Mesenteric fat pad (tissue), 1 donor: ENCODE measurements at regions not wholly inside any gene's neighbourhood (a gene's known extent, or its start where the extent isn't known, plus 50 kb on each side); places are given as distances from the start of the nearest gene placed in this dataset.
"Not testable (repeated sequence)": the region's sequence is repeated elsewhere in the genome, so short reads cannot be mapped to it uniquely, and the experiment has no call there.

ENCODE experiments used
- DNase-seq: peaks from one replicate; pipeline ENCODE4 v3.0.0-alpha.2; 2020; ENCODE audit warnings: low spot score
- donor health status: DM: yes; HTN: yes; CAD: no.

- DNase-seq: not testable (repeated sequence)
These were observed 232.1 kb upstream of the IL12A start for GRCh38 chr3:159756279-159757207.

GRCh38 chr3:159757341-159758060 is 231.1 kb upstream of the IL12A start:
- no peak for DNase-seq

DNA sequence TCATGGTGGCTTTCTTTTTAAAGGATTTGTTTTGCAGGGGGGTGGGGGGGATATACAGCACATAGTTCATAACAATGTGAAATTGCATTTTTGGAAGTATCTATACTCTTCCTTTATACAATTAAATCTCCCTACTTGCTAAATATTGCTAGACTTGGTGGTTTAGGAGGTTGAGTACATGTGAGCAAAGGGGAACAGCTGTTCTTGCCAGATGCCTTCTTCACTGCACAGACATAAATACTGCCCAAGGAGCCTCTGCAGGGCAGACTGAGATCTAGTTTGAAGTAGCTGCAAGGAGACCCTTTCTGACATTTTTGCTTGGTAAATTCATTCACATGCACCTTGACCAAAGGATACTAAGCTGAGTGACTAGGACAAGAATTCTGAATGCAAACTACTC is 228.6 kb upstream of the IL12A start:
- DNase-seq: no peak

DNA sequence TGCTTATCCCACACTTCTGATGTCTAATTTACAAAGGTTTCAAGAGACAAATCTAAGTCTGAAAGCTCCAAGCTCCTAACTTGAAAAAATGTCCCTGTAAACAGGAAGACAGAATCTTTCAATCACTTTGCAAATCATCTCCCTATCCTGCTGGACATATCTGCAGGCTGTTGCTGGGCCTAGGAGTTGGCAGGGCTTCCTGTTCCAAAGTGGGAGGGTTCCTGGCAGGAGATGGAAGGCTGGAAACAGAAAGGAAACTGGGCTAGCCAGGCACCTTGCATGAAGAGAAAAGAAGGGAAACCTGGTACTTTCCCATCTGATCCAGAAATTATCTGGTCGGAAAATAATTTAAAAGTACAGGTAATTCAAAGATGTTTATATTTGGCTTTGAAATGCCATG is 227.3 kb upstream of the IL12A start:
- no peak for DNase-seq

GRCh38 chr3:159761848-159762635 is 226.6 kb upstream of the IL12A start:
- no peak for DNase-seq

DNA sequence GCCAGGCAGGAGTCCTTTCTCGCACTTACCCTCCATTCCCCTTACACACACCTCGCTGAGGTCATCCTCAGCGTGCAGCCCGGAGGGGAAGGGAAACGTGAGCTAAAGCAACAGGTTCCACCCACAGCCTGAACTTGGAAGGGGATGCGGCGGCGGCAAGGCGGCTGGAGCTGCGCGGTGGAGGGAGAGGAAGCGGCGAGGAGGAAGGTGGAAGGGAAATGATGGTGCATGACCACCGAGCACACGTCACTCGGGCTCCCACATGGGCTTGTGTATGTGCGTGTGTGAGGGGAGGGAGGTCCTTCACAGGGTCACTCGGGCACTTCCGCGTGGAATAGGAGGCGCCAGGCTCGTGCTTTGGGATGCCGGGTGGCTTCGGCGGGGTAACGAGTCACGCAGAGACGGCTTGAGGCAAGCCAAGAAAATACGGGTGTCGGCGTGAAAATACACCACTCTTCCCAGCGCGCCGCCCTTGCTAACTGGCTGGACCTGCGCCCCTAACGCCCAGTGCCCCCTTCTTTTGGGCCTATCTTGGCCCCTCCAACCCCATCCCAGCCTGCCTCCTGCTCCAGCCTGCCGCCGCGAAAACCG is 225.5 kb upstream of the IL12A start:
- peak; percentile 91 for DNase-seq

GRCh38 chr3:159763602-159764489 is 224.8 kb upstream of the IL12A start:
- DNase-seq: no peak

DNA sequence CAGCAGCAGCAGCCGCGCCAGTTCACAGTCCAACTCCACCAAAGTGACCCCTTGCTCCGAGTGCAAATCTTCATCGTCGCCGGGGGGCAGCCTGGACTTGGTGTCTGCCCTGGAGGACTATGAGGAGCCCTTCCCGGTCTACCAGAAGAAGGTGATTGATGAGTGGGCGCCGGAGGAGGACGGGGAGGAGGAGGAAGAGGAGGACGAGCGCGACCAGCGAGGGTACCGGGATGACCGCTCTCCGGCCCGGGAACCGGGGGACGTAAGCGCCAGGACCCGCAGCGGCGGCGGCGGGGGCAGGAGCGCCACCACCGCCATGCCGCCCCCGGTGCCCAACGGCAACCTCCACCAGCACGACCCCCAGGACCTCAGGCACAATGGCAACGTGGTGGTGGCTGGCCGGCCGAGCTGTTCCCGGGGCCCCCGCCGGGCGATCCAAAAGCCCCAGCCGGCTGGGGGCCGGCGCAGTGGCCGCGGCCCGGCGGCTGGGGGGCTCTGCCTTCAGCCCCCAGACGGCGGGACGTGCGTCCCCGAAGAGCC is 224.1 kb upstream of the IL12A start:
- DNase-seq: no peak

- peak; percentile 91 for DNase-seq
These were observed 223.4 kb upstream of the IL12A start for GRCh38 chr3:159765030-159765859.

GRCh38 chr3:159765860-159766294 is 222.8 kb upstream of the IL12A start:
- no peak for DNase-seq

DNA sequence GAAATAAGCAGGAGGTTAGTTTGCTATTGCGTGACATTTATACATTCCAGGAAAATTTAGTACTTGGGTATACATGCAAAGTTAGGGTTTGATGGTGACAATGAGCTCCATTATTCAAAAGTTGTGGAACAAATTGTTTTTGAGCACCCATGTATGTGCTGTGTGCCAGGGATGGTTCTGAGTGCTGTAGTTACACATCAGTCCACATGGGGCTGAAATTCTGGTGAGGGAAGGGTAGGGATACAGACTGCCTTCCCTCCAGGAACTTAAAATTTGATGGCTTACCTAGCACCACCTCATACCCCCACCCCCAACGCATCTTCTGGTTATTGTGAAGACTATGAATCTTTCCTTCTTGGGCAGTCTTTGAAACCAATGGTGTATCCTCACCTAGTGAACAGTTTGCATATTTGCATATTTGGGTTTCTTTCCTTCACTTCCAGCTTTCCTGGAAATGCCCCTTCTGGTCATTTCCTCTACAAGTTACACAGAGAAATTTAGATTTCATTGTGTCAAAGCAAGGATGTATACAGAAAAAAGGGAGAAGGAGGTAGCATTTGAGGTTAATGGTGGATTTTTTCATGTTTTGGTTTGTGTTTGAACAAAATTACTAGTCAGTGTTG is 222.0 kb upstream of the IL12A start:
- DNase-seq: no peak

- DNase-seq: no peak
These were observed 217.6 kb upstream of the IL12A start for GRCh38 chr3:159770998-159771397.

DNA sequence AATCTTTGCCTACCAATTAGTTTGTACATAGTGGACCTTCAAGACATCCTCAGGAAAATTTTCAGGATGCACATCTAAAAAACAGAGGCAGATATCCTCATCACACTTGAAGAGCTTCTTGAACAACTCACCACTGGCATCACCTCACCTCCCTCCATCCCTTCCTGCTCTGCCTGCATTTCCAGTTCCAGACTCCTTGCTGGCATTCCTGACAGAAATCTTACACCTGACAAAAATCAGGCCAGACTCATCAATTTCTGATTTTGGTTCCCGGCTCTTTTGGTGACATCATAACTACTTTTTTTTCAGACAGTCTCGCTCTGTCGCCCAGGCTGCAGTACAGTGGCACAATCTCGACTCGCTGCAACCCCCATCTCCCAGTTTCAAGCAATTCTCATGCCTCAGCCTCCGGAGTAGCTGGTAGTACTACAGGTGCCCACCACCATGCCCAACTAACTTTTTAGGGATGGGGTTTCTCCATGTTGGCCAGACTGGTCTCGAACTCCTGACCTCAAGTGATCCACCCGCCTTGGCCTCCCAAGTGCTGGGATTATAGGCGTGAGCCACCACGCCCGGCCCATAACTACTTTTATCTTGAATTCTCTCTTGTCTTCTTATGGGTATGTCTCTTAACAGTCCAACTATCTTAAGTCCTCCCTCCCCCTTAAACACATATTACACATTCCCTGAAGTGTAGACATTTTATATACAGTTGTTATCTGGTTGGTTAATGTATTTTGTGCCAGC is 216.6 kb upstream of the IL12A start:
- DNase-seq: no peak

DNA sequence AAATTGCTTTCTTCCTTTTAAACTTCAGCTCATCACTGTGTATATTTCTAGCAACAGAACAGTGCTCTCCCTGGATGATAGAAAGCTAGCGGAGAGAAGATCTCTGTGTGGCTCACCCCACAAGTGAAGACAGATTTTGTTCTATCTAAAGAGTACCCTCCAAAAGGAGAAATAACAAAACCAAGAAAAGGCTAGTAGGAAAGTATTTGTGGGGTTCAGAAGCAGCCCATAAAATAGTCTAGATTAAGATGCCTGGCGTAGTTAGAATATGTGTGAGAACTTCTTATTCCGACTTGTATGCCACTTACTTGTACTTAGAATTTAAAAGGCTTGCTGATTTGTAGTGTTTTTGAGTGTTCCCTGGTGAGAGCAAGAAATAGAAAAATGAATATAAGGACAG is 214.9 kb upstream of the IL12A start:
- no peak for DNase-seq

DNA sequence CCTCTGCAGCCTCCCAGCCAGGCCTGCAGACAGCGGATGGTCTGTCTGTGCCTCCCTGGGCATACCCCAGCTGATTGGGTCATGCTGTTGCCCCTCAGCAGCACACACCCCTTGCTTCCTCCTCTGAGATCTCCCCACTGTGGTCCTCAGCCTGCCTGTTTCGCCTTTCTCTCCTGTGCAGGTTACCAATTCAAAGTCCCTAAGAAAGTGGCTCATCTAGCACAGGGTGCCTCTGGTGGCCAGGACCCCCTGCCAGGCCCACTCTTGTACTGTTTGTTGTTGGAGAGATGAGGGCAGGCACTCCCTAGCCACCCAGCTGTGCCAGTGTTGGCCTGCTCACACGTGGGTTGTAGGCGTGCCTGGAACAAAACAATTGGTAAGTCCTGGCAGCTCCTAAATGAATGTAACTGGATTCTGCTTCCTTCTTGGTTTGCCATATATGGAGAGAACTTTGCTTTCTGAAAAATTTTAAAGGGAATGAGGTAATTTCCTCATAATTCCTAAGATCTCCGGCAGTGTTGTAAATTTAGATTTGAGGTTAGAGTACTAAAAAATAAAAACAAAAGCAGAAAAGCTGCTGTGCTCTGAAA is 213.2 kb upstream of the IL12A start:
- DNase-seq: no peak

GRCh38 chr3:159776779-159777178 is 211.9 kb upstream of the IL12A start:
- DNase-seq: no peak

- no peak for DNase-seq
These were observed 208.8 kb upstream of the IL12A start for GRCh38 chr3:159779883-159780282.
